ENCODE measurements at regions not wholly inside any gene's neighbourhood (a gene's known extent, or its start where the extent isn't known, plus 50 kb on each side); places are given as distances from the start of the nearest gene placed in this dataset.

DNA sequence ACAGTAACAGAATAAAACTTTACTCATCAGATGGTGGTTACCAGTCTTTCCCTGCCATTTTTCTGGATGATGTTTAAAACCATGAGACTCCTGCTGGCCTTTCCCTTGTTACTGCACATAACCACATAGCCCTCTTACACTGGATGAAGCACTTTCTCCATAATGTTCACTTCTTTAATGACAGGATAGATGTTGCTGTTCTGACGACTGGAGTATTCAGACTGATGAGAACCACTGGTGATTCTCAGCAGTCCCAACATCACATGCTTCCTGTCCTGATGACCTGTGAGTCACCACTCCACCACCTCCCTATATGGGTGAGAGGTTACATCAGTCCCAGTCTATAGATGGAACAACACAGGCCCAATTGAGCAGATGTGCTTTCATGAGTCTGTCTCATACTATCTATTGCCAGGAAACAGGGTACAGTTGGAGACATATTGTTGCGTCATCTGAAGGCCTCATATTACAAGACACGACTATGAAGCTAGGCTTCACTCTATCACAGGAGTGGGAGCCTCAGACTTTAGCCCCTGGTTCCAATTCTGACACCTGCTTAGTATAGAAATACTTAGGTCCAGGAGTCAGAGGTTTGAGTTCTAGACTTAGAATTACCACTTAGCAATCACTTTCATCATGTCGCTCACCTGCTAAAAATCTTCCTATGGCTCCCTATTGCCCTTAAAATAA, 145.7 kb upstream of the KLF7 start (continued):
- no peak for TF ChIP-seq MTA2 (IDR thresholded peaks at IDR 0.05; ENCODE audit: low read depth)
- TF ChIP-seq ZNF561 (CRISPR knock-in tag; conservative IDR thresholded peaks at IDR 0.05) = no peak
- TF ChIP-seq, protein P1, sequence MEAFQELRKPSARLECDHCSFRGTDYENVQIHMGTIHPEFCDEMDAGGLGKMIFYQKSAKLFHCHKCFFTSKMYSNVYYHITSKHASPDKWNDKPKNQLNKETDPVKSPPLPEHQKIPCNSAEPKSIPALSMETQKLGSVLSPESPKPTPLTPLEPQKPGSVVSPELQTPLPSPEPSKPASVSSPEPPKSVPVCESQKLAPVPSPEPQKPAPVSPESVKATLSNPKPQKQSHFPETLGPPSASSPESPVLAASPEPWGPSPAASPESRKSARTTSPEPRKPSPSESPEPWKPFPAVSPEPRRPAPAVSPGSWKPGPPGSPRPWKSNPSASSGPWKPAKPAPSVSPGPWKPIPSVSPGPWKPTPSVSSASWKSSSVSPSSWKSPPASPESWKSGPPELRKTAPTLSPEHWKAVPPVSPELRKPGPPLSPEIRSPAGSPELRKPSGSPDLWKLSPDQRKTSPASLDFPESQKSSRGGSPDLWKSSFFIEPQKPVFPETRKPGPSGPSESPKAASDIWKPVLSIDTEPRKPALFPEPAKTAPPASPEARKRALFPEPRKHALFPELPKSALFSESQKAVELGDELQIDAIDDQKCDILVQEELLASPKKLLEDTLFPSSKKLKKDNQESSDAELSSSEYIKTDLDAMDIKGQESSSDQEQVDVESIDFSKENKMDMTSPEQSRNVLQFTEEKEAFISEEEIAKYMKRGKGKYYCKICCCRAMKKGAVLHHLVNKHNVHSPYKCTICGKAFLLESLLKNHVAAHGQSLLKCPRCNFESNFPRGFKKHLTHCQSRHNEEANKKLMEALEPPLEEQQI (IDR thresholded peaks at IDR 0.05) = no peak
- no peak for TF ChIP-seq MCM2 (IDR thresholded peaks at IDR 0.05; ENCODE audit: low read depth)
- TF ChIP-seq ZNF232 (CRISPR knock-in tag; IDR thresholded peaks at IDR 0.05) = no peak
- TF ChIP-seq, protein P2, sequence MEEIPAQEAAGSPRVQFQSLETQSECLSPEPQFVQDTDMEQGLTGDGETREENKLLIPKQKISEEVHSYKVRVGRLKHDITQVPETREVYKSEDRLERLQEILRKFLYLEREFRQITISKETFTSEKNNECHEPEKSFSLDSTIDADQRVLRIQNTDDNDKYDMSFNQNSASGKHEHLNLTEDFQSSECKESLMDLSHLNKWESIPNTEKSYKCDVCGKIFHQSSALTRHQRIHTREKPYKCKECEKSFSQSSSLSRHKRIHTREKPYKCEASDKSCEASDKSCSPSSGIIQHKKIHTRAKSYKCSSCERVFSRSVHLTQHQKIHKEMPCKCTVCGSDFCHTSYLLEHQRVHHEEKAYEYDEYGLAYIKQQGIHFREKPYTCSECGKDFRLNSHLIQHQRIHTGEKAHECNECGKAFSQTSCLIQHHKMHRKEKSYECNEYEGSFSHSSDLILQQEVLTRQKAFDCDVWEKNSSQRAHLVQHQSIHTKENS (CRISPR knock-in tag; IDR thresholded peaks at IDR 0.05) = no peak
- TF ChIP-seq HDAC1 (IDR thresholded peaks at IDR 0.05) = no peak
- no peak for TF ChIP-seq HSF4 (CRISPR knock-in tag; IDR thresholded peaks at IDR 0.05; ENCODE audit: borderline replicate concordance)
- TF ChIP-seq, protein P3, sequence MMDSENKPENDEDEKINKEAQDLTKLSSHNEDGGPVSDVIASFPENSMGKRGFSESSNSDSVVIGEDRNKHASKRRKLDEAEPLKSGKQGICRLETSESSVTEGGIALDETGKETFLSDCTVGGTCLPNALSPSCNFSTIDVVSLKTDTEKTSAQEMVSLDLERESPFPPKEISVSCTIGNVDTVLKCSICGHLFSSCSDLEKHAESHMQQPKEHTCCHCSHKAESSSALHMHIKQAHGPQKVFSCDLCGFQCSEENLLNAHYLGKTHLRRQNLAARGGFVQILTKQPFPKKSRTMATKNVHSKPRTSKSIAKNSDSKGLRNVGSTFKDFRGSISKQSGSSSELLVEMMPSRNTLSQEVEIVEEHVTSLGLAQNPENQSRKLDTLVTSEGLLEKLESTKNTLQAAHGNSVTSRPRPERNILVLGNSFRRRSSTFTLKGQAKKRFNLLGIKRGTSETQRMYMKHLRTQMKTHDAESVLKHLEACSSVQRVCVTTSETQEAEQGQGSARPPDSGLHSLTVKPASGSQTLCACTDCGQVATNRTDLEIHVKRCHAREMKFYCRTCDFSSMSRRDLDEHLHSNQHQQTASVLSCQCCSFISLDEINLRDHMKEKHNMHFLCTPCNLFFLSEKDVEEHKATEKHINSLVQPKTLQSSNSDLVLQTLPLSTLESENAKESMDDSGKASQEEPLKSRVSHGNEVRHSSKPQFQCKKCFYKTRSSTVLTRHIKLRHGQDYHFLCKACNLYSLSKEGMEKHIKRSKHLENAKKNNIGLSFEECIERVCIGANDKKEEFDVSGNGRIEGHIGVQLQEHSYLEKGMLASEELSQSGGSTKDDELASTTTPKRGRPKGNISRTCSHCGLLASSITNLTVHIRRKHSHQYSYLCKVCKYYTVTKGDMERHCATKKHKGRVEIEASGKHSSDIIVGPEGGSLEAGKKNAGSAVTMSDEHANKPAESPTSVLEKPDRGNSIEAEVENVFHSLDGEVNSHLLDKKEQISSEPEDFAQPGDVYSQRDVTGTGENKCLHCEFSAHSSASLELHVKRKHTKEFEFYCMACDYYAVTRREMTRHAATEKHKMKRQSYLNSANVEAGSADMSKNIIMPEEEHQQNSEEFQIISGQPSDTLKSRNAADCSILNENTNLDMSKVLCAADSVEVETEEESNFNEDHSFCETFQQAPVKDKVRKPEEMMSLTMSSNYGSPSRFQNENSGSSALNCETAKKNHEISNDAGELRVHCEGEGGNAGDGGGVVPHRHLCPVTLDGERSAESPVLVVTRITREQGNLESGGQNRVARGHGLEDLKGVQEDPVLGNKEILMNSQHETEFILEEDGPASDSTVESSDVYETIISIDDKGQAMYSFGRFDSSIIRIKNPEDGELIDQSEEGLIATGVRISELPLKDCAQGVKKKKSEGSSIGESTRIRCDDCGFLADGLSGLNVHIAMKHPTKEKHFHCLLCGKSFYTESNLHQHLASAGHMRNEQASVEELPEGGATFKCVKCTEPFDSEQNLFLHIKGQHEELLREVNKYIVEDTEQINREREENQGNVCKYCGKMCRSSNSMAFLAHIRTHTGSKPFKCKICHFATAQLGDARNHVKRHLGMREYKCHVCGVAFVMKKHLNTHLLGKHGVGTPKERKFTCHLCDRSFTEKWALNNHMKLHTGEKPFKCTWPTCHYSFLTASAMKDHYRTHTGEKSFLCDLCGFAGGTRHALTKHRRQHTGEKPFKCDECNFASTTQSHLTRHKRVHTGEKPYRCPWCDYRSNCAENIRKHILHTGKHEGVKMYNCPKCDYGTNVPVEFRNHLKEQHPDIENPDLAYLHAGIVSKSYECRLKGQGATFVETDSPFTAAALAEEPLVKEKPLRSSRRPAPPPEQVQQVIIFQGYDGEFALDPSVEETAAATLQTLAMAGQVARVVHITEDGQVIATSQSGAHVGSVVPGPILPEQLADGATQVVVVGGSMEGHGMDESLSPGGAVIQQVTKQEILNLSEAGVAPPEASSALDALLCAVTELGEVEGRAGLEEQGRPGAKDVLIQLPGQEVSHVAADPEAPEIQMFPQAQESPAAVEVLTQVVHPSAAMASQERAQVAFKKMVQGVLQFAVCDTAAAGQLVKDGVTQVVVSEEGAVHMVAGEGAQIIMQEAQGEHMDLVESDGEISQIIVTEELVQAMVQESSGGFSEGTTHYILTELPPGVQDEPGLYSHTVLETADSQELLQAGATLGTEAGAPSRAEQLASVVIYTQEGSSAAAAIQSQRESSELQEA (IDR thresholded peaks at IDR 0.05; ENCODE audit: low read depth) = no peak
- TF ChIP-seq HNRNPK (IDR thresholded peaks at IDR 0.05; ENCODE audit: low read depth, low read length, poor library complexity, severe bottlenecking) = no peak
- TF ChIP-seq ZZZ3 (IDR thresholded peaks at IDR 0.05) = no peak
- TF ChIP-seq ZNF79 (CRISPR knock-in tag; IDR thresholded peaks at IDR 0.05; ENCODE audit: low read depth) = no peak
- TF ChIP-seq, protein P4, sequence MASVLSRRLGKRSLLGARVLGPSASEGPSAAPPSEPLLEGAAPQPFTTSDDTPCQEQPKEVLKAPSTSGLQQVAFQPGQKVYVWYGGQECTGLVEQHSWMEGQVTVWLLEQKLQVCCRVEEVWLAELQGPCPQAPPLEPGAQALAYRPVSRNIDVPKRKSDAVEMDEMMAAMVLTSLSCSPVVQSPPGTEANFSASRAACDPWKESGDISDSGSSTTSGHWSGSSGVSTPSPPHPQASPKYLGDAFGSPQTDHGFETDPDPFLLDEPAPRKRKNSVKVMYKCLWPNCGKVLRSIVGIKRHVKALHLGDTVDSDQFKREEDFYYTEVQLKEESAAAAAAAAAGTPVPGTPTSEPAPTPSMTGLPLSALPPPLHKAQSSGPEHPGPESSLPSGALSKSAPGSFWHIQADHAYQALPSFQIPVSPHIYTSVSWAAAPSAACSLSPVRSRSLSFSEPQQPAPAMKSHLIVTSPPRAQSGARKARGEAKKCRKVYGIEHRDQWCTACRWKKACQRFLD (CRISPR knock-in tag; IDR thresholded peaks at IDR 0.05) = peak; percentile 76; the same call in 1 of the 2 replicates
- TF ChIP-seq ZFP36 (IDR thresholded peaks at IDR 0.05; ENCODE audit: low read depth, low read length, partially characterized antibody) = no peak
- no peak for TF ChIP-seq IFI16 (CRISPR knock-in tag; IDR thresholded peaks at IDR 0.05)

Measured in K562 (cell line).